Panc1 (cell line): ENCODE measurements at regions not wholly inside any gene's neighbourhood (a gene's known extent, or its start where the extent isn't known, plus 50 kb on each side); places are given as distances from the start of the nearest gene placed in this dataset.

ENCODE experiments used
- CTCF ChIP-seq: fragments of 450-650 bp; IDR thresholded peaks from 2 replicates; pipeline ENCODE4 v1.5.1; 2017; ENCODE audit warnings: mild to moderate bottlenecking
- POLR2AphosphoS5 ChIP-seq: IDR thresholded peaks from 2 replicates; pipeline ENCODE4 v1.6.1; 2012; ENCODE audit warnings: mild to moderate bottlenecking, low read depth, low read length, moderate library complexity
- SIN3A ChIP-seq: IDR thresholded peaks from 2 replicates; pipeline ENCODE4 v1.6.1; 2012; ENCODE audit warnings: low read depth, mild to moderate bottlenecking, low read length, moderate library complexity, borderline replicate concordance; ENCODE audit not compliant: insufficient read depth

GRCh38 chr9:107951511-107951910, 461.9 kb upstream of the KLF4 start:
- no peak for TF ChIP-seq POLR2AphosphoS5
- no peak for TF ChIP-seq CTCF
- no peak for TF ChIP-seq SIN3A
